H1 (cell line): ENCODE measurements at regions not wholly inside any gene's neighbourhood (a gene's known extent, or its start where the extent isn't known, plus 50 kb on each side); places are given as distances from the start of the nearest gene placed in this dataset.

Source experiments
- CTCF ChIA-PET: fragments of 300-600 bp; sonication (Branson Sonifier 250); formaldehyde crosslinking; loops from one replicate; lab custom pipeline; 2021; ENCODE audit not compliant: partially characterized antibody; lab: Charles Lee
- POLR2A ChIA-PET: fragments of 300-600 bp; sonication (Branson Sonifier 250); formaldehyde crosslinking; loops from one replicate; lab custom pipeline; 2021; ENCODE audit warnings: inconsistent platforms; ENCODE audit not compliant: partially characterized antibody; lab: Charles Lee
- DNase-seq, 2 experiments: peaks; one replicate each; pipeline versions ENCODE4 v3.0.0 to v3.0.0-alpha.2; 2010 to 2022; ENCODE audit warnings: low spot score in 2 of 2, low read depth in 1 of 2, mixed read lengths in 1 of 2
- FAIRE-seq: peaks from 2 replicates; lab custom pipeline; 2011; peaks lifted over from hg19 to GRCh38; lab: Jason Lieb, UNC
- H2AFZ ChIP-seq: 2 replicates; pipeline ENCODE4 v1.8.1; 2012; ENCODE audit warnings: low read length, inconsistent platforms
- H2AK5ac ChIP-seq: 2 replicates; pipeline ENCODE4 v1.6.1; 2013; ENCODE audit warnings: low read depth, low read length
- H2BK120ac ChIP-seq: replicated peaks from 2 replicates; pipeline ENCODE3; 2013; ENCODE audit warnings: low read depth, low read length, inconsistent platforms
- H2BK12ac ChIP-seq: 2 replicates; pipeline ENCODE4 v1.6.1; 2013; ENCODE audit warnings: low read depth, low read length
- H2BK15ac ChIP-seq: 2 replicates; pipeline ENCODE4 v1.6.1; 2013; ENCODE audit warnings: low read length
- H2BK20ac ChIP-seq: 2 replicates; pipeline ENCODE4 v1.6.1; 2013; ENCODE audit warnings: low read length
- H2BK5ac ChIP-seq: 2 replicates; pipeline ENCODE4 v1.6.1; 2013; ENCODE audit warnings: low read depth, low read length
- H3K14ac ChIP-seq: 2 replicates; pipeline ENCODE4 v1.6.1; 2013; ENCODE audit warnings: inconsistent platforms; ENCODE audit not compliant: insufficient read length
- H3K18ac ChIP-seq: 2 replicates; pipeline ENCODE4 v1.6.1; 2013; ENCODE audit warnings: low read length; ENCODE audit errors: extremely low read depth
- H3K23ac ChIP-seq: 2 replicates; pipeline ENCODE4 v1.6.1; 2013; ENCODE audit warnings: inconsistent platforms; ENCODE audit not compliant: insufficient read length
- H3K23me2 ChIP-seq: 2 replicates; pipeline ENCODE4 v1.6.1; 2013; ENCODE audit warnings: low read depth, low read length
- H3K27ac ChIP-seq: 2 replicates; pipeline ENCODE4 v1.6.1; 2011; ENCODE audit warnings: low read depth, low read length, inconsistent platforms
- H3K27me3 ChIP-seq, 4 experiments: replicated peaks in 1 of 4; 1 replicate in 1 of 4; 2 replicates in 3 of 4; pipeline versions ENCODE4 v1.6.1 to v1.8.1; 2011 to 2013; ENCODE audit warnings: low read length in 3 of 4, mild to moderate bottlenecking in 3 of 4, inconsistent platforms in 2 of 4, mixed read lengths in 2 of 4, moderate library complexity in 1 of 4; ENCODE audit not compliant: control insufficient read depth in 3 of 4, insufficient read depth in 3 of 4; ENCODE audit errors: extremely low read depth in 1 of 4
- H3K36me3 ChIP-seq, 4 experiments: 2 replicates each; pipeline versions ENCODE4 v1.6.1 to v1.8.1; 2011 to 2013; ENCODE audit warnings: mild to moderate bottlenecking in 4 of 4, low read length in 3 of 4, moderate library complexity in 2 of 4, control low read depth in 1 of 4, inconsistent platforms in 1 of 4; ENCODE audit not compliant: insufficient read depth in 4 of 4, control insufficient read depth in 2 of 4
- H3K4ac ChIP-seq: replicated peaks from 2 replicates; pipeline ENCODE3; 2013; ENCODE audit warnings: low read length, low read depth, mixed read lengths, inconsistent platforms; ENCODE audit not compliant: insufficient read length
- H3K4me1 ChIP-seq, 4 experiments: replicated peaks in 1 of 4; 1 replicate in 1 of 4; 2 replicates in 3 of 4; pipeline versions ENCODE4 v1.6.1 to v1.8.1; 2011 to 2013; ENCODE audit warnings: low read length in 3 of 4, inconsistent platforms in 2 of 4, mixed read lengths in 1 of 4; ENCODE audit not compliant: insufficient read depth in 4 of 4, control insufficient read depth in 3 of 4
- H3K4me2 ChIP-seq, 2 experiments: 2 replicates each; pipeline versions ENCODE4 v1.6.1 to v1.8.1; 2011 to 2013; ENCODE audit warnings: low read depth in 2 of 2, low read length in 2 of 2, control low read depth in 1 of 2, inconsistent platforms in 1 of 2, mild to moderate bottlenecking in 1 of 2; ENCODE audit not compliant: insufficient read depth in 1 of 2
- H3K4me3 ChIP-seq, 4 experiments: fragments of 200-600, 300-600 bp in 1 of 4; sonication (generic), shearing (Covaris generic), sonication (Bioruptor Twin) in 1 of 4; 2 replicates each; pipeline versions ENCODE4 v1.5.1 to v1.8.1; 2011 to 2016; ENCODE audit warnings: low read length in 4 of 4, low read depth in 3 of 4, control low read depth in 2 of 4, inconsistent platforms in 2 of 4, mild to moderate bottlenecking in 2 of 4, mixed read lengths in 1 of 4, moderate library complexity in 1 of 4; ENCODE audit not compliant: insufficient read depth in 2 of 4; ENCODE audit errors: extremely low read depth in 1 of 4
- H3K56ac ChIP-seq: replicated peaks from 2 replicates; pipeline ENCODE3; 2013; ENCODE audit warnings: low read depth, mild to moderate bottlenecking, mixed read lengths, low read length, inconsistent platforms; ENCODE audit not compliant: insufficient read length
- H3K79me1 ChIP-seq: 2 replicates; pipeline ENCODE4 v1.6.1; 2013; ENCODE audit warnings: low read depth, low read length, control low read depth
- H3K79me2 ChIP-seq, 2 experiments: 2 replicates each; pipeline versions ENCODE4 v1.6.1 to v1.8.1; 2012 to 2013; ENCODE audit warnings: low read length in 2 of 2, mild to moderate bottlenecking in 2 of 2, inconsistent platforms in 1 of 2; ENCODE audit not compliant: insufficient read depth in 2 of 2, control insufficient read depth in 1 of 2
- H3K9ac ChIP-seq, 4 experiments: replicated peaks in 1 of 4; 1 replicate in 1 of 4; 2 replicates in 3 of 4; pipeline versions ENCODE4 v1.6.1 to v1.8.1; 2011 to 2013; ENCODE audit warnings: low read depth in 3 of 4, low read length in 3 of 4, control low read depth in 2 of 4, mild to moderate bottlenecking in 2 of 4, moderate library complexity in 2 of 4, inconsistent platforms in 1 of 4; ENCODE audit errors: extremely low read depth in 1 of 4
- H3K9me3 ChIP-seq, 2 experiments: 2 replicates each; pipeline versions ENCODE4 v1.6.1 to v1.8.1; 2012 to 2013; ENCODE audit warnings: mild to moderate bottlenecking in 2 of 2, moderate library complexity in 2 of 2, control low read depth in 1 of 2, inconsistent platforms in 1 of 2, low read depth in 1 of 2, low read length in 1 of 2, mixed read lengths in 1 of 2; ENCODE audit not compliant: insufficient read depth in 2 of 2
- H4K20me1 ChIP-seq, 2 experiments: replicated peaks in 1 of 2; 2 replicates each; pipeline versions ENCODE3 to v1.8.1; 2011 to 2013; ENCODE audit warnings: inconsistent platforms in 2 of 2, low read length in 2 of 2, mild to moderate bottlenecking in 1 of 2; ENCODE audit not compliant: insufficient read depth in 2 of 2, control insufficient read depth in 1 of 2
- H4K5ac ChIP-seq: 2 replicates; pipeline ENCODE4 v1.6.1; 2013; ENCODE audit warnings: low read length, low read depth, mixed read lengths, inconsistent platforms; ENCODE audit not compliant: insufficient read length
- H4K8ac ChIP-seq: 2 replicates; pipeline ENCODE4 v1.8.0; 2013; ENCODE audit warnings: mild to moderate bottlenecking, moderate library complexity, low read length, inconsistent platforms; ENCODE audit not compliant: insufficient read depth; ENCODE audit errors: extremely low read depth
- H4K91ac ChIP-seq: replicated peaks from 2 replicates; pipeline ENCODE3; 2013; ENCODE audit warnings: low read length, mixed read lengths, inconsistent platforms; ENCODE audit not compliant: insufficient read length
- ASH2L ChIP-seq: fragments of 200-600, 300-600 bp; sonication (generic); IDR thresholded peaks from one replicate; pipeline ENCODE4 v1.7.1; 2017; ENCODE audit warnings: low read length
- BRCA1 ChIP-seq: IDR thresholded peaks from 2 replicates; pipeline ENCODE4 v1.6.1; 2012; ENCODE audit warnings: low read depth, low read length, improper control_type of control experiment
- CHD1 ChIP-seq: IDR thresholded peaks from 2 replicates; pipeline ENCODE4 v1.6.1; 2012; ENCODE audit warnings: low read depth, low read length, improper control_type of control experiment
- EGR1 ChIP-seq: IDR thresholded peaks from 2 replicates; pipeline ENCODE4 v1.6.1; 2011; ENCODE audit warnings: low read depth, low read length, borderline replicate concordance
- HDAC2 ChIP-seq, 2 experiments: fragments of 300-600 bp in 1 of 2; sonication (generic) in 1 of 2; IDR thresholded peaks; 2 replicates each; pipeline ENCODE4 v1.6.1; 2011 to 2012; ENCODE audit warnings: low read depth in 2 of 2, low read length in 2 of 2, mild to moderate bottlenecking in 2 of 2, moderate library complexity in 2 of 2, borderline replicate concordance in 1 of 2, inconsistent platforms in 1 of 2
- NANOG ChIP-seq: IDR thresholded peaks from 2 replicates; pipeline ENCODE4 v1.6.1; 2011; ENCODE audit warnings: low read length, low read depth, mild to moderate bottlenecking, inconsistent platforms; ENCODE audit not compliant: insufficient read depth, poor library complexity, severe bottlenecking
- POLR2A ChIP-seq, 2 experiments: IDR thresholded peaks; 1 replicate in 1 of 2; 2 replicates in 1 of 2; pipeline ENCODE4 v1.6.1; 2011; ENCODE audit warnings: low read depth in 2 of 2, low read length in 2 of 2, mild to moderate bottlenecking in 2 of 2; ENCODE audit errors: control extremely low read depth in 1 of 2
- RXRA ChIP-seq: IDR thresholded peaks from 2 replicates; pipeline ENCODE4 v1.6.1; 2011; ENCODE audit warnings: low read depth, mild to moderate bottlenecking, low read length, moderate library complexity; ENCODE audit not compliant: insufficient read depth
- SP1 ChIP-seq: IDR thresholded peaks from 2 replicates; pipeline ENCODE4 v1.6.1; 2011; ENCODE audit warnings: low read depth, low read length
- TAF1 ChIP-seq: IDR thresholded peaks from 2 replicates; pipeline ENCODE4 v1.6.1; 2011; ENCODE audit warnings: mild to moderate bottlenecking, low read depth, low read length
- YY1 ChIP-seq: IDR thresholded peaks from 2 replicates; pipeline ENCODE4 v1.6.1; 2011; ENCODE audit warnings: low read depth, mild to moderate bottlenecking, low read length
- ZNF274 ChIP-seq: IDR thresholded peaks from 2 replicates; pipeline ENCODE4 v1.7.0; 2012; ENCODE audit warnings: low read length, borderline replicate concordance; ENCODE audit errors: extremely low read depth
- WGBS, 2 experiments: shearing (Covaris generic) in 1 of 2; methylation state at CpG; one replicate each; pipeline versions ENCODE4 v1.1.6 to v1.1.7; 2013 to 2015; ENCODE audit warnings: low lambda C conversion rate in 2 of 2, mixed read lengths in 2 of 2, inconsistent platforms in 1 of 2, low coverage in 1 of 2, missing lambda C conversion rate in 1 of 2; ENCODE audit not compliant: insufficient replicate concordance in 2 of 2, insufficient coverage in 1 of 2, insufficient read length in 1 of 2; ENCODE audit errors: extremely low coverage in 1 of 2, missing lambda C conversion rate in 1 of 2; 5-methylcytosine and 5-hydroxymethylcytosine counted together
- TF ChIP-seq, protein P1 (sequence below): IDR thresholded peaks from 2 replicates; pipeline ENCODE4 v1.6.1; 2012; ENCODE audit warnings: inconsistent platforms
- TF ChIP-seq, protein P2 (sequence below): IDR thresholded peaks from 2 replicates; pipeline ENCODE4 v1.6.1; 2012; ENCODE audit warnings: low read length, inconsistent platforms

DNA sequence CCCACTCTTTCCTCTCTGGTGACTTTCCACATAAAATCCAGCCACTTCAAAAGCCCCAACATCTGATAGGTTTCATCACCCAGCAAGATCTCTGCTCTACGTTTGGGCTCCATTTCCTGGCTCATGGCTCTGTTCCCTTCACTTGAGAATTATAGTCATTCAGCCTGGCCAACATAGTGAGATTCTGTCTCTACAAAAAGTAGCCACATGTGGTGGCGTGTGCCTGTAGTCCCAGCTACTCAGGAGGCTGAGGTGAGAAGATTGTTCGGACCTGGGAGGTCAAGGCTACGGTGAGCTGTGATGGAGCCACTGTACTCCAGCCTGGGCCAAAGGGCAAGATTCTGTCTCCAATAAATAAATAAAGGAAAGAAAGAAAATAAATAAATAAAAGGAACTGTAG is 83.3 kb upstream of the IGFBPL1 start:
- 93% methylated on average over 4 of the region's 4 CpGs; no CpG with 5 or more reads in 1 of the 2 experiments for WGBS, 2 experiments
- no peak for TF ChIP-seq TAF1
- TF ChIP-seq CHD1, result no peak
- no peak for TF ChIP-seq ASH2L
- TF ChIP-seq, protein P1, sequence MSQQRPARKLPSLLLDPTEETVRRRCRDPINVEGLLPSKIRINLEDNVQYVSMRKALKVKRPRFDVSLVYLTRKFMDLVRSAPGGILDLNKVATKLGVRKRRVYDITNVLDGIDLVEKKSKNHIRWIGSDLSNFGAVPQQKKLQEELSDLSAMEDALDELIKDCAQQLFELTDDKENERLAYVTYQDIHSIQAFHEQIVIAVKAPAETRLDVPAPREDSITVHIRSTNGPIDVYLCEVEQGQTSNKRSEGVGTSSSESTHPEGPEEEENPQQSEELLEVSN, result no peak
- no peak for TF ChIP-seq RXRA
- TF ChIP-seq, protein P2, sequence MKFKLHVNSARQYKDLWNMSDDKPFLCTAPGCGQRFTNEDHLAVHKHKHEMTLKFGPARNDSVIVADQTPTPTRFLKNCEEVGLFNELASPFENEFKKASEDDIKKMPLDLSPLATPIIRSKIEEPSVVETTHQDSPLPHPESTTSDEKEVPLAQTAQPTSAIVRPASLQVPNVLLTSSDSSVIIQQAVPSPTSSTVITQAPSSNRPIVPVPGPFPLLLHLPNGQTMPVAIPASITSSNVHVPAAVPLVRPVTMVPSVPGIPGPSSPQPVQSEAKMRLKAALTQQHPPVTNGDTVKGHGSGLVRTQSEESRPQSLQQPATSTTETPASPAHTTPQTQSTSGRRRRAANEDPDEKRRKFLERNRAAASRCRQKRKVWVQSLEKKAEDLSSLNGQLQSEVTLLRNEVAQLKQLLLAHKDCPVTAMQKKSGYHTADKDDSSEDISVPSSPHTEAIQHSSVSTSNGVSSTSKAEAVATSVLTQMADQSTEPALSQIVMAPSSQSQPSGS, result no peak
- no peak for TF ChIP-seq ZNF274
- TF ChIP-seq POLR2A (IDR thresholded peaks at IDR 0.05; ENCODE audit: control extremely low read depth in 1 of 2, low read depth in 2 of 2, low read length in 2 of 2), result no peak
- TF ChIP-seq EGR1, result no peak
- no peak for TF ChIP-seq YY1
- TF ChIP-seq SP1, result no peak
- TF ChIP-seq BRCA1, result no peak
- TF ChIP-seq HDAC2 (IDR thresholded peaks at IDR 0.05; ENCODE audit: borderline replicate concordance in 1 of 2, low read depth in 2 of 2, low read length in 2 of 2), result no peak
- no peak for TF ChIP-seq NANOG

More for the DNA sequence above, 83.3 kb upstream of the IGFBPL1 start:
- Histone ChIP-seq H4K8ac (no peak overlapping the region), H2AK5ac (no peak overlapping the region), H4K20me1 (no peaks in the 10 kb centered on the region), H3K14ac (no peak overlapping the region), H3K23me2 (no peaks in the 10 kb centered on the region), H2BK120ac (no peak overlapping the region), H3K4me1 (no peaks in the 10 kb centered on the region), H3K9me3 (no peaks in the 10 kb centered on the region), H4K5ac (no peak overlapping the region), H3K56ac (no peak overlapping the region), H3K79me1 (no peaks in the 10 kb centered on the region), H2AFZ (no peak overlapping the region), H2BK12ac (no peak overlapping the region), H3K18ac (no peak overlapping the region), H2BK20ac (no peak overlapping the region), H2BK15ac (no peak overlapping the region), H3K23ac (no peak overlapping the region), H3K4ac (no peak overlapping the region), H3K9ac (no peak overlapping the region), H3K79me2 (no peaks in the 10 kb centered on the region), H3K27ac (no peak overlapping the region), H3K4me2 (no peak overlapping the region), H4K91ac (no peak overlapping the region), H3K4me3 (no peak overlapping the region), H2BK5ac (no peak overlapping the region), H3K27me3 (no peaks in the 10 kb centered on the region), H3K36me3 (no peaks in the 10 kb centered on the region)
- ChIA-PET CTCF (no interaction called here), POLR2A (no interaction called here)
- FAIRE-seq (no peak), DNase-seq (no peak)
